Lower leg skin (tissue), 3 donors: ENCODE measurements at regions not wholly inside any gene's neighbourhood (a gene's known extent, or its start where the extent isn't known, plus 50 kb on each side); places are given as distances from the start of the nearest gene placed in this dataset.

ENCODE experiments used
- POLR2A ChIP-seq, 2 donors: fragments of 450-650 bp; IDR thresholded peaks; one replicate each; pipeline ENCODE4 v1.6.1; 2016 to 2017; ENCODE audit warnings: antibody characterized with exemption in 2 of 2, mild to moderate bottlenecking in 1 of 2, moderate library complexity in 1 of 2
- TF ChIP-seq, protein P1 (sequence below), 3 donors: fragments of 450-650 bp; IDR thresholded peaks; one replicate each; pipeline ENCODE4 v1.5.1; 2016; ENCODE audit warnings: antibody characterized with exemption in 3 of 3, mild to moderate bottlenecking in 3 of 3, moderate library complexity in 2 of 3

DNA sequence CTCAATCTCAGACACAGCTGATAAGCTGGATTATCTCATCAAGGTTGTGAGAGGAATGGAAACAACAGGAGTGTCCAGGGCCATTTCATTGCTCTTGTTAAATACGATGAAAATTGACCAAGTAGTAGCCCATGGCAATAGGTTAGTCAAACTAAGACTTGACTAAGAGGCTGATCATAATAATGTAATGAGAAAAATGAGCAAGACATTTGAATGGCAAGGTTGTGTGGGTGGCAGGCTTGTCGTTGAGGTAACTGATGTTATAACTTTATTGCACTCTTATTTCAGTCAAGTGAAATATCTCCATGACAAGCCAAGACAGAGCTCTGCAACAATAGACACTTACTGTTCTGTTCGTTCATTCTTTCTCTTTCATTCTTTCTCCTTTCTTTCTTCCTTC lies 532.0 kb downstream of the GATA3 start:
- TF ChIP-seq, protein P1, sequence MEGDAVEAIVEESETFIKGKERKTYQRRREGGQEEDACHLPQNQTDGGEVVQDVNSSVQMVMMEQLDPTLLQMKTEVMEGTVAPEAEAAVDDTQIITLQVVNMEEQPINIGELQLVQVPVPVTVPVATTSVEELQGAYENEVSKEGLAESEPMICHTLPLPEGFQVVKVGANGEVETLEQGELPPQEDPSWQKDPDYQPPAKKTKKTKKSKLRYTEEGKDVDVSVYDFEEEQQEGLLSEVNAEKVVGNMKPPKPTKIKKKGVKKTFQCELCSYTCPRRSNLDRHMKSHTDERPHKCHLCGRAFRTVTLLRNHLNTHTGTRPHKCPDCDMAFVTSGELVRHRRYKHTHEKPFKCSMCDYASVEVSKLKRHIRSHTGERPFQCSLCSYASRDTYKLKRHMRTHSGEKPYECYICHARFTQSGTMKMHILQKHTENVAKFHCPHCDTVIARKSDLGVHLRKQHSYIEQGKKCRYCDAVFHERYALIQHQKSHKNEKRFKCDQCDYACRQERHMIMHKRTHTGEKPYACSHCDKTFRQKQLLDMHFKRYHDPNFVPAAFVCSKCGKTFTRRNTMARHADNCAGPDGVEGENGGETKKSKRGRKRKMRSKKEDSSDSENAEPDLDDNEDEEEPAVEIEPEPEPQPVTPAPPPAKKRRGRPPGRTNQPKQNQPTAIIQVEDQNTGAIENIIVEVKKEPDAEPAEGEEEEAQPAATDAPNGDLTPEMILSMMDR (IDR thresholded peaks at IDR 0.05), result no peak
- TF ChIP-seq POLR2A (IDR thresholded peaks at IDR 0.05), result no peak
